ENCODE measurements at regions not wholly inside any gene's neighbourhood (a gene's known extent, or its start where the extent isn't known, plus 50 kb on each side); places are given as distances from the start of the nearest gene placed in this dataset.
"Not testable (repeated sequence)": the region's sequence is repeated elsewhere in the genome, so short reads cannot be mapped to it uniquely, and the experiment has no call there.

- H3K4me1 Mint-ChIP-seq (ENCODE audit: low read depth), result no peaks in the 10 kb centered on the region
- no peaks in the 10 kb centered on the region for H3K9me3 Mint-ChIP-seq
- intact Hi-C loops (cut with micrococcal nuclease), result no loop called here
- no peak for DNase-seq
- no peak overlapping the region for H3K4me3 Mint-ChIP-seq
- no peaks in the 10 kb centered on the region for H3K36me3 Mint-ChIP-seq (ENCODE audit: low read depth)
- CTCF ChIA-PET, result no interaction called here
- no peak overlapping the region for H3K27ac Mint-ChIP-seq
- peaks cover 29% of the 10 kb centered on the region for H3K27me3 Mint-ChIP-seq (ENCODE audit: low read depth)
Measured at GRCh38 chr6:16883414-16883813, 122.2 kb upstream of the ATXN1 start.

- CTCF ChIA-PET, result no interaction called here
- peaks cover 38% of the 10 kb centered on the region for H3K27me3 Mint-ChIP-seq (ENCODE audit: low read depth)
Measured at GRCh38 chr6:16882230-16882629, 121.0 kb upstream of the ATXN1 start.

GRCh38 chr6:16876852-16877251, 115.6 kb upstream of the ATXN1 start:
- H3K36me3 Mint-ChIP-seq (ENCODE audit: low read depth); H3K4me1 Mint-ChIP-seq (ENCODE audit: low read depth); H3K9me3 Mint-ChIP-seq; H3K27ac Mint-ChIP-seq; H3K4me3 Mint-ChIP-seq; intact Hi-C loops (cut with micrococcal nuclease); DNase-seq: not testable (repeated sequence)
- CTCF ChIA-PET, result interaction anchor here (0.6 kb wide), 1 partner anchor 234 kb away, joined by 3 read pairs; no protein-coding TSS in a partner anchor
- H3K27me3 Mint-ChIP-seq (ENCODE audit: low read depth), result peaks cover 45% of the 10 kb centered on the region

More at GRCh38 chr6:16882230-16882629, 121.0 kb upstream of the ATXN1 start:
- no peak for DNase-seq
- Mint-ChIP-seq H3K9me3 (peaks cover 2% of the 10 kb centered on the region), H3K4me1 (ENCODE audit: low read depth) (no peaks in the 10 kb centered on the region), H3K27ac (no peak overlapping the region), H3K4me3 (no peak overlapping the region), H3K36me3 (ENCODE audit: low read depth) (no peaks in the 10 kb centered on the region)
- intact Hi-C loops (cut with micrococcal nuclease), result no loop called here

- H3K27ac Mint-ChIP-seq, result no peak overlapping the region
- peaks cover 40% of the 10 kb centered on the region for H3K27me3 Mint-ChIP-seq (ENCODE audit: low read depth)
- H3K36me3 Mint-ChIP-seq (ENCODE audit: low read depth), result no peaks in the 10 kb centered on the region
- peaks cover 2% of the 10 kb centered on the region for H3K9me3 Mint-ChIP-seq
- intact Hi-C loops (cut with micrococcal nuclease), result no loop called here
- H3K4me1 Mint-ChIP-seq (ENCODE audit: low read depth), result no peaks in the 10 kb centered on the region
- CTCF ChIA-PET, result interaction anchor here (1.7 kb wide), 1 partner anchor 89 kb away, joined by 5 read pairs; no protein-coding TSS in a partner anchor
- DNase-seq, result no peak
- H3K4me3 Mint-ChIP-seq, result no peak overlapping the region
Measured at GRCh38 chr6:16876201-16876600, 114.9 kb upstream of the ATXN1 start.

- intact Hi-C loops (cut with micrococcal nuclease), result no loop called here
- CTCF ChIA-PET, result no interaction called here
- no peaks in the 10 kb centered on the region for H3K4me1 Mint-ChIP-seq (ENCODE audit: low read depth)
- DNase-seq, result no peak
- no peak overlapping the region for H3K4me3 Mint-ChIP-seq
- no peak overlapping the region for H3K27ac Mint-ChIP-seq
- peaks cover 2% of the 10 kb centered on the region for H3K9me3 Mint-ChIP-seq
- no peaks in the 10 kb centered on the region for H3K36me3 Mint-ChIP-seq (ENCODE audit: low read depth)
- peaks cover 43% of the 10 kb centered on the region for H3K27me3 Mint-ChIP-seq (ENCODE audit: low read depth)
Measured at GRCh38 chr6:16873698-16874097, 112.4 kb upstream of the ATXN1 start.

- no peak overlapping the region for H3K4me3 Mint-ChIP-seq
- H3K36me3 Mint-ChIP-seq (ENCODE audit: low read depth), result no peaks in the 10 kb centered on the region
- intact Hi-C loops (cut with micrococcal nuclease), result no loop called here
- H3K27ac Mint-ChIP-seq, result no peak overlapping the region
- no peaks in the 10 kb centered on the region for H3K4me1 Mint-ChIP-seq (ENCODE audit: low read depth)
- H3K27me3 Mint-ChIP-seq (ENCODE audit: low read depth), result peaks cover 40% of the 10 kb centered on the region
- DNase-seq, result no peak
- CTCF ChIA-PET, result interaction anchor here (0.6 to 0.8 kb wide), 2 partner anchors 48 to 359 kb away, joined by 3 read pairs; no protein-coding TSS in a partner anchor
- H3K9me3 Mint-ChIP-seq, result no peaks in the 10 kb centered on the region
Measured at GRCh38 chr6:16872543-16873235, 111.4 kb upstream of the ATXN1 start.

- H3K27ac Mint-ChIP-seq, result no peak overlapping the region
- H3K4me1 Mint-ChIP-seq (ENCODE audit: low read depth), result no peaks in the 10 kb centered on the region
- no peaks in the 10 kb centered on the region for H3K9me3 Mint-ChIP-seq
- no peaks in the 10 kb centered on the region for H3K36me3 Mint-ChIP-seq (ENCODE audit: low read depth)
- CTCF ChIA-PET, result interaction anchor here (0.6 kb wide), 1 partner anchor 10 kb away, joined by 3 read pairs; no protein-coding TSS in a partner anchor
- DNase-seq, result no peak
- intact Hi-C loops (cut with micrococcal nuclease), result no loop called here
- peaks cover 35% of the 10 kb centered on the region for H3K27me3 Mint-ChIP-seq (ENCODE audit: low read depth)
- no peak overlapping the region for H3K4me3 Mint-ChIP-seq
Measured at GRCh38 chr6:16871047-16871446, 109.8 kb upstream of the ATXN1 start.

GRCh38 chr6:16868968-16869367, 107.7 kb upstream of the ATXN1 start:
- Mint-ChIP-seq H3K36me3 (ENCODE audit: low read depth) (no peaks in the 10 kb centered on the region), H3K4me1 (ENCODE audit: low read depth) (no peaks in the 10 kb centered on the region), H3K27ac (no peak overlapping the region), H3K27me3 (ENCODE audit: low read depth) (peaks cover 30% of the 10 kb centered on the region), H3K4me3 (no peak overlapping the region), H3K9me3 (no peaks in the 10 kb centered on the region)
- CTCF ChIA-PET, result no interaction called here
- DNase-seq, result no peak
- intact Hi-C loops (cut with micrococcal nuclease), result no loop called here

GRCh38 chr6:16857969-16858592, 96.8 kb upstream of the ATXN1 start:
- no peak overlapping the region for H3K27ac Mint-ChIP-seq
- H3K9me3 Mint-ChIP-seq, result no peaks in the 10 kb centered on the region
- H3K36me3 Mint-ChIP-seq (ENCODE audit: low read depth), result no peaks in the 10 kb centered on the region
- H3K4me3 Mint-ChIP-seq, result no peak overlapping the region
- DNase-seq, result no peak
- intact Hi-C loops (cut with micrococcal nuclease), result no loop called here
- CTCF ChIA-PET, result no interaction called here
- H3K4me1 Mint-ChIP-seq (ENCODE audit: low read depth), result no peaks in the 10 kb centered on the region
- H3K27me3 Mint-ChIP-seq (ENCODE audit: low read depth), result peaks cover 8% of the 10 kb centered on the region

- peaks cover 9% of the 10 kb centered on the region for H3K4me1 Mint-ChIP-seq (ENCODE audit: low read depth)
- H3K9me3 Mint-ChIP-seq, result no peaks in the 10 kb centered on the region
- CTCF ChIA-PET, result interaction anchor here (0.6 to 1.1 kb wide), 2 partner anchors 91 to 343 kb away, joined by 3 read pairs; no protein-coding TSS in a partner anchor
- no peak overlapping the region for H3K4me3 Mint-ChIP-seq
- H3K27ac Mint-ChIP-seq, result no peak overlapping the region
- H3K27me3 Mint-ChIP-seq (ENCODE audit: low read depth), result peaks cover 19% of the 10 kb centered on the region
- no peaks in the 10 kb centered on the region for H3K36me3 Mint-ChIP-seq (ENCODE audit: low read depth)
- intact Hi-C loops (cut with micrococcal nuclease), result no loop called here
- DNase-seq, result no peak
Measured at GRCh38 chr6:16855460-16855859, 94.2 kb upstream of the ATXN1 start.

GRCh38 chr6:16854986-16855385, 93.7 kb upstream of the ATXN1 start:
- intact Hi-C loops (cut with micrococcal nuclease), result no loop called here
- peaks cover 24% of the 10 kb centered on the region for H3K27me3 Mint-ChIP-seq (ENCODE audit: low read depth)
- H3K4me1 Mint-ChIP-seq (ENCODE audit: low read depth), result peaks cover 9% of the 10 kb centered on the region
- no peaks in the 10 kb centered on the region for H3K9me3 Mint-ChIP-seq
- DNase-seq, result no peak
- CTCF ChIA-PET, result no interaction called here
- H3K27ac Mint-ChIP-seq, result no peak overlapping the region
- no peak overlapping the region for H3K4me3 Mint-ChIP-seq
- no peaks in the 10 kb centered on the region for H3K36me3 Mint-ChIP-seq (ENCODE audit: low read depth)

- no peak overlapping the region for H3K4me3 Mint-ChIP-seq
- no peaks in the 10 kb centered on the region for H3K9me3 Mint-ChIP-seq
- intact Hi-C loops (cut with micrococcal nuclease), result no loop called here
- no peaks in the 10 kb centered on the region for H3K36me3 Mint-ChIP-seq (ENCODE audit: low read depth)
- no peak overlapping the region for H3K27ac Mint-ChIP-seq
- peaks cover 24% of the 10 kb centered on the region for H3K27me3 Mint-ChIP-seq (ENCODE audit: low read depth)
- CTCF ChIA-PET, result no interaction called here
- DNase-seq, result no peak
- peaks cover 15% of the 10 kb centered on the region for H3K4me1 Mint-ChIP-seq (ENCODE audit: low read depth)
Measured at GRCh38 chr6:16852671-16853070, 91.4 kb upstream of the ATXN1 start.

- Mint-ChIP-seq H3K4me1 (ENCODE audit: low read depth) (peaks cover 15% of the 10 kb centered on the region), H3K4me3 (no peak overlapping the region), H3K27ac (no peak overlapping the region), H3K36me3 (ENCODE audit: low read depth) (no peaks in the 10 kb centered on the region), H3K9me3 (no peaks in the 10 kb centered on the region), H3K27me3 (ENCODE audit: low read depth) (peaks cover 24% of the 10 kb centered on the region)
- CTCF ChIA-PET, result no interaction called here
- DNase-seq, result no peak
- intact Hi-C loops (cut with micrococcal nuclease), result loop anchor here (1.0 kb wide), 1 partner anchor 11 kb away; no protein-coding TSS in a partner anchor
Measured at GRCh38 chr6:16851758-16852157, 90.5 kb upstream of the ATXN1 start.

Measured in activated naive CD4-positive, alpha-beta T cell treated with anti-CD3 and anti-CD28 coated beads for 36 hours (primary cell).